ENCODE measurements at regions not wholly inside any gene's neighbourhood (a gene's known extent, or its start where the extent isn't known, plus 50 kb on each side); places are given as distances from the start of the nearest gene placed in this dataset.

DNA sequence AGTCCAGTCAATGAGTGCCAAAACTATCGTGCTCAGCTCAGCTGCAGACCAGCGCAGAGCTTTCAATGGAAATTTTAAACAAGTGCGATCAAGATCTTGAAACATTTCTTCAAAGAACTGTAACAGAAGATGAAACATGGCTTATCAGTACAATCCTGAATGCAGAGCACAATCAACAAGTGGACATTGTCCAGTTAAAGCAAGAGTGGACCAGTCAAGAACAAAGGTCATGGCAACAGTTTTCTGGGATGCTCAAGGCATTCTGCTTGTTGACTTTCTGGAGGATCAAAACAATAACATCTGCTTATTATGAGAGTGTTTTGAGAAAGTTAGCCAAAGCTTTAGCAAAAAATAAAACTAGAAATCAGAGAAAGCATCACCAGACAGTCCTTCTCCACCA lies 374.2 kb downstream of the SETD4 start:
- no peak for TF ChIP-seq POLR2A (IDR thresholded peaks at IDR 0.05; ENCODE audit: low read depth, low read length)
- TF ChIP-seq POLR2AphosphoS5 (IDR thresholded peaks at IDR 0.05; ENCODE audit: low read depth, low read length), result no peak
- TF ChIP-seq TAF1 (IDR thresholded peaks at IDR 0.05; ENCODE audit: borderline replicate concordance, low read depth, low read length), result no peak

Measured in GM12892 (cell line).